ENCODE measurements at regions not wholly inside any gene's neighbourhood (a gene's known extent, or its start where the extent isn't known, plus 50 kb on each side); places are given as distances from the start of the nearest gene placed in this dataset.
"Not testable (repeated sequence)": the region's sequence is repeated elsewhere in the genome, so short reads cannot be mapped to it uniquely, and the experiment has no call there.

- Mint-ChIP-seq H3K4me3 (ENCODE audit: unreplicated experiment) (no peak overlapping the region), H3K27me3 (ENCODE audit: insufficient read depth, unreplicated experiment) (no peaks in the 10 kb centered on the region), H3K27ac (ENCODE audit: low read depth, unreplicated experiment) (no peak overlapping the region), H3K36me3 (ENCODE audit: insufficient read depth, unreplicated experiment) (no peaks in the 10 kb centered on the region), H3K4me1 (ENCODE audit: insufficient read depth, unreplicated experiment) (peaks cover 5% of the 10 kb centered on the region), H3K9me3 (ENCODE audit: unreplicated experiment) (no peaks in the 10 kb centered on the region)
- CTCF ChIA-PET: interaction anchor here (0.5 to 1.1 kb wide), 2 partner anchors 48 to 120 kb away, joined by 3 to 7 read pairs; no protein-coding TSS in a partner anchor
- intact Hi-C loops (cut with micrococcal nuclease): no loop called here
- no peak for TF ChIP-seq CTCF (IDR thresholded peaks at IDR 0.05; ENCODE audit: unreplicated experiment)
- no peak for DNase-seq (ENCODE audit: unreplicated experiment)
- BruUV-seq (replicated peaks): no TSS peak
- POLR2A ChIA-PET: no interaction called here
These were observed 131.5 kb upstream of the KIF5B start for GRCh38 chr10:32187686-32188085.

- H3K36me3 Mint-ChIP-seq (ENCODE audit: insufficient read depth, unreplicated experiment); H3K4me3 Mint-ChIP-seq (ENCODE audit: unreplicated experiment); H3K27me3 Mint-ChIP-seq (ENCODE audit: insufficient read depth, unreplicated experiment); DNase-seq (ENCODE audit: unreplicated experiment); H3K27ac Mint-ChIP-seq (ENCODE audit: low read depth, unreplicated experiment); intact Hi-C loops (cut with micrococcal nuclease); H3K9me3 Mint-ChIP-seq (ENCODE audit: unreplicated experiment); H3K4me1 Mint-ChIP-seq (ENCODE audit: insufficient read depth, unreplicated experiment); BruUV-seq (replicated peaks): not testable (repeated sequence)
- ChIA-PET POLR2A (interaction anchor here (0.5 to 0.6 kb wide), 2 partner anchors 215 to 1837 kb away, joined by 3 read pairs; no protein-coding TSS in a partner anchor), CTCF (interaction anchor here (0.7 to 0.9 kb wide), 2 partner anchors 16 to 103 kb away, joined by 3 read pairs; no protein-coding TSS in a partner anchor)
These were observed 127.4 kb upstream of the KIF5B start for GRCh38 chr10:32183652-32184051.

GRCh38 chr10:32182476-32182875 is 126.3 kb upstream of the KIF5B start:
- Mint-ChIP-seq H3K4me3 (ENCODE audit: unreplicated experiment) (no peak overlapping the region), H3K9me3 (ENCODE audit: unreplicated experiment) (no peaks in the 10 kb centered on the region), H3K36me3 (ENCODE audit: insufficient read depth, unreplicated experiment) (no peaks in the 10 kb centered on the region), H3K27ac (ENCODE audit: low read depth, unreplicated experiment) (no peak overlapping the region), H3K4me1 (ENCODE audit: insufficient read depth, unreplicated experiment) (no peaks in the 10 kb centered on the region), H3K27me3 (ENCODE audit: insufficient read depth, unreplicated experiment) (no peaks in the 10 kb centered on the region)
- BruUV-seq (replicated peaks): no TSS peak
- TF ChIP-seq CTCF (IDR thresholded peaks at IDR 0.05; ENCODE audit: unreplicated experiment): no peak
- DNase-seq (ENCODE audit: unreplicated experiment): no peak
- intact Hi-C loops (cut with micrococcal nuclease): no loop called here
- ChIA-PET POLR2A (no interaction called here), CTCF (no interaction called here)

- intact Hi-C loops (cut with micrococcal nuclease): no loop called here
- no peak for TF ChIP-seq CTCF (IDR thresholded peaks at IDR 0.05; ENCODE audit: unreplicated experiment)
- no peak for DNase-seq (ENCODE audit: unreplicated experiment)
- ChIA-PET CTCF (interaction anchor here (0.6 kb wide), 2 partner anchors 23 to 39 kb away, joined by 3 read pairs; no protein-coding TSS in a partner anchor), POLR2A (no interaction called here)
- no peaks in the 10 kb centered on the region for H3K36me3 Mint-ChIP-seq (ENCODE audit: insufficient read depth, unreplicated experiment)
- BruUV-seq (replicated peaks): no TSS peak
- H3K4me3 Mint-ChIP-seq (ENCODE audit: unreplicated experiment): no peak overlapping the region
- H3K27me3 Mint-ChIP-seq (ENCODE audit: insufficient read depth, unreplicated experiment): no peaks in the 10 kb centered on the region
- H3K4me1 Mint-ChIP-seq (ENCODE audit: insufficient read depth, unreplicated experiment): no peaks in the 10 kb centered on the region
- no peak overlapping the region for H3K27ac Mint-ChIP-seq (ENCODE audit: low read depth, unreplicated experiment)
- no peaks in the 10 kb centered on the region for H3K9me3 Mint-ChIP-seq (ENCODE audit: unreplicated experiment)
These were observed 124.4 kb upstream of the KIF5B start for GRCh38 chr10:32180390-32181280.

Measured in MCF 10A (cell line).